ENCODE measurements at regions not wholly inside any gene's neighbourhood (a gene's known extent, or its start where the extent isn't known, plus 50 kb on each side); places are given as distances from the start of the nearest gene placed in this dataset.

GRCh38 chr4:95959182-95959581, 119.3 kb downstream of the PDHA2 start:
- TF ChIP-seq REST (IDR thresholded peaks at IDR 0.05; ENCODE audit: low read depth) (no peak), YY1 (IDR thresholded peaks at IDR 0.05; ENCODE audit: extremely low read depth, insufficient replicate concordance, low read depth, low read length) (no peak), SRF (IDR thresholded peaks at IDR 0.05; ENCODE audit: low read depth) (no peak), CTCF (IDR thresholded peaks at IDR 0.05 in 2 of 3, conservative IDR thresholded peaks at IDR 0.05 in 1 of 3; ENCODE audit: borderline replicate concordance in 1 of 3, insufficient read depth in 1 of 3, low read depth in 2 of 3, low read length in 2 of 3) (no peak), POLR2AphosphoS5 (IDR thresholded peaks at IDR 0.05; ENCODE audit: low read depth, low read length) (no peak), ZNF274 (IDR thresholded peaks at IDR 0.05; ENCODE audit: low read depth, low read length) (no peak), POLR2A (IDR thresholded peaks at IDR 0.05; ENCODE audit: borderline replicate concordance, extremely low read depth, insufficient read depth, insufficient read length) (no peak), EZH2phosphoT487 (IDR thresholded peaks at IDR 0.05; ENCODE audit: borderline replicate concordance) (no peak), ELF1 (IDR thresholded peaks at IDR 0.05; ENCODE audit: borderline replicate concordance, low read depth) (no peak), MAX (IDR thresholded peaks at IDR 0.05) (no peak), EZH2 (IDR thresholded peaks at IDR 0.05) (no peak), SIN3A (IDR thresholded peaks at IDR 0.05; ENCODE audit: low read depth) (no peak), FOSL1 (IDR thresholded peaks at IDR 0.05; ENCODE audit: low read depth) (no peak)
